Coronary artery (tissue), 2 donors: ENCODE measurements at regions not wholly inside any gene's neighbourhood (a gene's known extent, or its start where the extent isn't known, plus 50 kb on each side); places are given as distances from the start of the nearest gene placed in this dataset.

Source experiments
- DNase-seq: peaks from one replicate; pipeline ENCODE4 v3.0.0-alpha.2; 2017; ENCODE audit warnings: low spot score
- H3K27ac ChIP-seq, 2 donors: fragments of 200-600 bp; sonication (generic); one replicate each; pipeline ENCODE4 v1.5.1; 2016 to 2019
- H3K4me3 ChIP-seq: fragments of 200-600 bp; sonication (generic); 2 replicates; pipeline ENCODE4 v1.5.1; 2016; ENCODE audit warnings: mild to moderate bottlenecking, moderate library complexity
- TF ChIP-seq, protein P1 (sequence below): fragments of 200-600 bp; sonication (generic); IDR thresholded peaks from one replicate; pipeline ENCODE4 v1.5.1; 2019; ENCODE audit warnings: antibody characterized with exemption

DNA sequence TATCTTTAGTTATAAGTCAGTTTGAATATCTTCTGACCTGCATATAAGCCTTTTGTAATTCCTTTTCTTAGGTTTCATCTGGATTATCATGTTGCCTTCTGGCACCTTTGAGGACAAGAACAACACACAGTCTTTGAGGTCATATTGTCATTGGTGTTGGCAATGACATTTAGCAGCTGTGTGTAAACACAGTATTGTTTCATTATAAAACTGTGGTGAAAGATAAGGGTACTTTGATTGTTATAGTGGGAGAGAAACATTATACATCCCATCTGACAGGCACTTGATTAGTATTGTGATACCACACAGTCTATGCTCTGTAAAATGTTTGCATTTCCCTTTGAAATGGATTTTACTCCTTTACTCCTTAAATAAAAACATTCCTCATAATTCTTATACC is 313.5 kb downstream of the RPRM start:
- Histone ChIP-seq H3K4me3 (no peak overlapping the region), H3K27ac (no peak overlapping the region)
- DNase-seq = no peak
- TF ChIP-seq, protein P1, sequence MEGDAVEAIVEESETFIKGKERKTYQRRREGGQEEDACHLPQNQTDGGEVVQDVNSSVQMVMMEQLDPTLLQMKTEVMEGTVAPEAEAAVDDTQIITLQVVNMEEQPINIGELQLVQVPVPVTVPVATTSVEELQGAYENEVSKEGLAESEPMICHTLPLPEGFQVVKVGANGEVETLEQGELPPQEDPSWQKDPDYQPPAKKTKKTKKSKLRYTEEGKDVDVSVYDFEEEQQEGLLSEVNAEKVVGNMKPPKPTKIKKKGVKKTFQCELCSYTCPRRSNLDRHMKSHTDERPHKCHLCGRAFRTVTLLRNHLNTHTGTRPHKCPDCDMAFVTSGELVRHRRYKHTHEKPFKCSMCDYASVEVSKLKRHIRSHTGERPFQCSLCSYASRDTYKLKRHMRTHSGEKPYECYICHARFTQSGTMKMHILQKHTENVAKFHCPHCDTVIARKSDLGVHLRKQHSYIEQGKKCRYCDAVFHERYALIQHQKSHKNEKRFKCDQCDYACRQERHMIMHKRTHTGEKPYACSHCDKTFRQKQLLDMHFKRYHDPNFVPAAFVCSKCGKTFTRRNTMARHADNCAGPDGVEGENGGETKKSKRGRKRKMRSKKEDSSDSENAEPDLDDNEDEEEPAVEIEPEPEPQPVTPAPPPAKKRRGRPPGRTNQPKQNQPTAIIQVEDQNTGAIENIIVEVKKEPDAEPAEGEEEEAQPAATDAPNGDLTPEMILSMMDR = no peak

DNA sequence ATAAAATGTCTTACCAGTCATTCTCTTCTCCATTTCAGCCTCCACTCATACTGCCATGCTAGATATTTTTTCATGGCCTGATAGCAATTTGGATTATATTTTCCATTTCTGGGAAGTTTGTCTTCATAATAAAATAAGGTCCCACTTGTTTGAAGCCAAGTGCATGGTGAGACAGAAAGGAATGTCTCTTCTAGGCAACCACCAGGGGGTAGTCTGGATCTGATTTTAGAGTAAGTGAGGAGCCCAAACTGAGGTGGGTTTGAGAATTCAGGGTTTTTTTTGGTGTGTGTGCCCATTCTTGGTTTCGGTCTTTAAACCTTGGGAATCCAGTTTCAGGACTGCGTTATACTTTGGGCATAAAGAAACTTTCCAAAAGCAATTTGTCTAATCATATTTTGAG is 315.5 kb downstream of the RPRM start:
- DNase-seq = no peak
- TF ChIP-seq, protein P1 = no peak
- Histone ChIP-seq H3K27ac (no peak overlapping the region), H3K4me3 (no peak overlapping the region)

DNA sequence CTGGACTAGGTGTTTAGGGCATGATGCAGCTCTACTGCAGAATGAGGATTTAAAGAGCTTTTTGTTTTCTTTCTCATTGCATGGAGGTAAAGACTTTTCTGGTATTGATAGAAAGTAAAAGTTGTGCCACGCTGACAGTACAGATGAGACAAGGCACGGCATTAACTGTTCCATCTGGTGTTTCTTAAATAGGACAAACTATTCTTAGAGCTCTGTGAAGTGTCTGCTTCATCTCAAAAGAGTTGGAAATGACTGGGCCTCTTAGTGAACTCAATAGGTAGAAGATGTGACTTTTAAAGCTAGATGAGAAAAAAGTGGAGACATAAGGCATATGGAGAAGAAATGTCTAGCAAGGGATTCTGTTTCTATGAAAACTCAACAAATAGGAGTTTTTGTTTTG is 321.8 kb downstream of the RPRM start:
- TF ChIP-seq, protein P1 = no peak
- Histone ChIP-seq H3K4me3 (no peak overlapping the region), H3K27ac (no peak overlapping the region)
- DNase-seq = no peak

DNA sequence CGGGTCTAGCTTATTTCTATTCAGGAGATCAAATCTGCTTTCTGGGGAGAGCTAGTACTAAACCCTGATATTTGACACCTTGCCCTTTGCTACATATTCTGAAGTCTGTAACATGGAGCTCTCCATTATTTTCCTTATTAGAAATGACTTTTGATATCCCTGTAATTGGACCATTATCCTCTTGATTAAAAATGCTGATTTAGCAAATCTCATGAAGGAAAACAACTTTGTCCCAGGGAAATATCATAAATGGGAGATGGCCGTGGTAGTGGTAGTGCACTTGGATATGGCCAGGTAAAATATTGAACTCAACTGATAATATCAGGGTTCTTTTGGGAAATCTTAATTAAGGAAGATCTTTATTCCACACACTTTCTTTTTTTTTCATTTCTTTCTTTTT is 326.5 kb downstream of the RPRM start:
- no peak for DNase-seq
- TF ChIP-seq, protein P1 = no peak
- H3K4me3 ChIP-seq = no peak overlapping the region
- H3K27ac ChIP-seq = no peak overlapping the region

DNA sequence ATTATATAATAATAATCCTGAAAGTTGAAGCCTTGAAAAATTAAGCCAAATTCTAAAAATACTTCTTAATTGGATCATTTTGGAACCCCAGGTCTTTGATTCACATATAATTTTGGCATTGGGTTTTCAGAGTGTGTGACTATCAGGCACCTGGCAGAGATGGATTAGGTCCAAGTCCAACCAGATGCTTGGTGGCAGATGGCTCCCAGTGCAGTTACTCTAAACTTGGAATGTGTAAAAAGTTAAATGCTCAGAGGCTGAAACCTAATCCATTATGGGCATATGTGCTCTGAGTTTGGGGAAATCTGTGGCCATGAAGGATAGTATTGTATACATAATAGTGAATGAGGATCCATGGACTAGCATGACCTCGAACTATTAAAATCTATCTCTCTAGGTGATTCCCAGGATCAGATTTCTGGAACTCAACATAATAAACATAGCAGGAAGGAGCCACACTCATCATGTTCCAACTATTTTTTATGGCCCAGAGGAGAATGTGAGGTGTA is 333.0 kb downstream of the RPRM start:
- TF ChIP-seq, protein P1 = no peak
- DNase-seq = no peak
- Histone ChIP-seq H3K4me3 (no peak overlapping the region), H3K27ac (no peak overlapping the region)

DNA sequence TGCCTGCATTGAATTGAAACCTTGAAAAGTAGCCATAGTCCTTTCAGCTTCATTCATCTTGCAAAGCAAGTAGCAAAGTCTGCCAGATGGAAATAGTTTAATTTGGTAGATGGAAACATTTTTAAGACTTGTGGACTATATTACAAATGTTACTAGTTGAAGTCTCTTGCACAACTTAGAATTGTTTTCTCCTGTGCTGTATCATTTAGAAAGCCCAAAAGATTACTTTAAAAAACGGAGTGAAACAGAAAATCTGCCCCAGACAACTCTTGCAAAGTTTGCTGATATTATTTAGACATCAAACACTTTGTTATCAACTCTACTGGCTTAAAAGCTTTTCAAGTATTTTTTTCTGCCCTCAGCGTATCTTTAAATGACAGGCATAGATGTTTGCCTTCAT is 335.0 kb downstream of the RPRM start:
- TF ChIP-seq, protein P1 = no peak
- DNase-seq = no peak
- no peak overlapping the region for H3K27ac ChIP-seq
- H3K4me3 ChIP-seq = no peak overlapping the region

DNA sequence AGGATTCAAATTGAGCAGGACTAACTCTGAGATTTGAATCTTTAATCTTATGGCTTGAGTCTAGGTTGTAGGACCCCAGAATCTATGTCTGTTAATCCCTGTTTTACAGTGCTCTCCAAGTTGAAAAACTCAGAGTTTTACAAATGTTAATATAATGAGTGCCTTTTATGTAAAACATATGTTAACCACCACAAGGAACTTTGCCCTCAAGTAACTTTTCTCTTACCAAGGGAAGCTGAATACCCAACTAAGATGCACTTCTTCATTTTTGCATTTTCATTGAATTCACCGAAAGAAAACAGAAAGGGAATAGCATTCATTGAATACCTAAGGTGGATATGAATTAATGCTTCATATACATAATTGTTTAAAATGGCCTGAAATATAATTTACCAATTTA is 338.1 kb downstream of the RPRM start:
- DNase-seq = no peak
- Histone ChIP-seq H3K4me3 (no peak overlapping the region), H3K27ac (no peak overlapping the region)
- TF ChIP-seq, protein P1 = no peak
